Right lobe of liver (tissue), 4 donors: ENCODE measurements at regions not wholly inside any gene's neighbourhood (a gene's known extent, or its start where the extent isn't known, plus 50 kb on each side); places are given as distances from the start of the nearest gene placed in this dataset.

Experiments
- POLR2A ChIP-seq: fragments of 450-650 bp; IDR thresholded peaks from one replicate; pipeline ENCODE4 v1.6.1; 2017; ENCODE audit warnings: antibody characterized with exemption, mild to moderate bottlenecking
- TF ChIP-seq, protein P1 (sequence below), 4 donors: fragments of 200-600 bp in 3 of 4; fragments of 450-650 bp in 1 of 4; IDR thresholded peaks; one replicate each; pipeline versions ENCODE4 v1.5.1 to v1.8.0; 2016 to 2022; ENCODE audit warnings: antibody characterized with exemption in 4 of 4, mild to moderate bottlenecking in 2 of 4
- donor health status: DM: no; HTN: no; CAD: no.
- donor health status: DM: no; HTN: no; CAD: no.
- donor health status: DM: no; HTN: yes; CAD: no.

DNA sequence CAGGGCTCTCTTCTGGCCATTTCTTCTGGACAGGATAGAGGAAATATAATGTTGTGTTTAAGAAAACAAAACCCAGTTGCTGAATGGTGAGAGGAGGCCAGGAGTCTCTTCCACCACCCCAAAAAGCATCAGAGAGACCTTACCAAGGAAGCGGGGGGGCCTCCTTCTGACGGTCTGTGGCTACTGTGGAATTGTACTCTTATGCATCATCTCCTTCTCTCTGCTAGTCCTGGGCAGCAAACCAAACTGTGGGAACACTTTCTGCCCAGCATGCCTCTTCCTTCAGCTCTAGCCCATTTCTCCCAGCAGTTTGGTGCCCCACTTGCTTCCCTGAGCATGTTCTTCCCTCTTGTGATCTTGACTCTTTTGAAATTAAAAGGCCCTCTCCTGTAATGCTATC is 157.7 kb downstream of the HHIPL2 start:
- TF ChIP-seq, protein P1, sequence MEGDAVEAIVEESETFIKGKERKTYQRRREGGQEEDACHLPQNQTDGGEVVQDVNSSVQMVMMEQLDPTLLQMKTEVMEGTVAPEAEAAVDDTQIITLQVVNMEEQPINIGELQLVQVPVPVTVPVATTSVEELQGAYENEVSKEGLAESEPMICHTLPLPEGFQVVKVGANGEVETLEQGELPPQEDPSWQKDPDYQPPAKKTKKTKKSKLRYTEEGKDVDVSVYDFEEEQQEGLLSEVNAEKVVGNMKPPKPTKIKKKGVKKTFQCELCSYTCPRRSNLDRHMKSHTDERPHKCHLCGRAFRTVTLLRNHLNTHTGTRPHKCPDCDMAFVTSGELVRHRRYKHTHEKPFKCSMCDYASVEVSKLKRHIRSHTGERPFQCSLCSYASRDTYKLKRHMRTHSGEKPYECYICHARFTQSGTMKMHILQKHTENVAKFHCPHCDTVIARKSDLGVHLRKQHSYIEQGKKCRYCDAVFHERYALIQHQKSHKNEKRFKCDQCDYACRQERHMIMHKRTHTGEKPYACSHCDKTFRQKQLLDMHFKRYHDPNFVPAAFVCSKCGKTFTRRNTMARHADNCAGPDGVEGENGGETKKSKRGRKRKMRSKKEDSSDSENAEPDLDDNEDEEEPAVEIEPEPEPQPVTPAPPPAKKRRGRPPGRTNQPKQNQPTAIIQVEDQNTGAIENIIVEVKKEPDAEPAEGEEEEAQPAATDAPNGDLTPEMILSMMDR (IDR thresholded peaks at IDR 0.05) = no peak
- TF ChIP-seq POLR2A = no peak
